SKM-1 treated with dmso at 0.1 percent for 144 hours (cell line): ENCODE measurements at regions not wholly inside any gene's neighbourhood (a gene's known extent, or its start where the extent isn't known, plus 50 kb on each side); places are given as distances from the start of the nearest gene placed in this dataset.
"Not testable (repeated sequence)": the region's sequence is repeated elsewhere in the genome, so short reads cannot be mapped to it uniquely, and the experiment has no call there.

Experiments used
- DNase-seq: peaks from one replicate; lab custom pipeline; 2025; ENCODE audit not compliant: unreplicated experiment; lab: John Stamatoyannopoulos, UW

- no peak for DNase-seq
These were observed 1004.5 kb downstream of the SOCS6 start for GRCh38 chr18:71293322-71293721.

GRCh38 chr18:71287268-71287667 is 998.4 kb downstream of the SOCS6 start:
- DNase-seq: no peak

- DNase-seq: peak; percentile 12
These were observed 963.6 kb downstream of the SOCS6 start for GRCh38 chr18:71252351-71252865.

- no peak for DNase-seq
These were observed 961.3 kb downstream of the SOCS6 start for GRCh38 chr18:71250191-71250590.

- DNase-seq: no peak
These were observed 960.9 kb downstream of the SOCS6 start for GRCh38 chr18:71249791-71250190.

GRCh38 chr18:71242981-71243380 is 954.1 kb downstream of the SOCS6 start:
- no peak for DNase-seq

- DNase-seq: no peak
These were observed 950.3 kb downstream of the SOCS6 start for GRCh38 chr18:71238974-71239624.

- no peak for DNase-seq
These were observed 948.8 kb downstream of the SOCS6 start for GRCh38 chr18:71237641-71238040.

GRCh38 chr18:71233177-71233576 is 944.3 kb downstream of the SOCS6 start:
- DNase-seq: no peak

- no peak for DNase-seq
These were observed 934.6 kb downstream of the SOCS6 start for GRCh38 chr18:71223486-71223885.

- no peak for DNase-seq
These were observed 932.6 kb downstream of the SOCS6 start for GRCh38 chr18:71221405-71221804.

GRCh38 chr18:71212739-71213138 is 923.9 kb downstream of the SOCS6 start:
- not testable (repeated sequence) for DNase-seq

- DNase-seq: no peak
These were observed 923.4 kb downstream of the SOCS6 start for GRCh38 chr18:71212222-71212621.

GRCh38 chr18:71209944-71210343 is 921.1 kb downstream of the SOCS6 start:
- no peak for DNase-seq

GRCh38 chr18:71194438-71194837 is 905.6 kb downstream of the SOCS6 start:
- DNase-seq: no peak

GRCh38 chr18:71189581-71189980 is 900.7 kb downstream of the SOCS6 start:
- DNase-seq: no peak

GRCh38 chr18:71168557-71169145 is 879.8 kb downstream of the SOCS6 start:
- no peak for DNase-seq

- DNase-seq: no peak
These were observed 847.6 kb downstream of the SOCS6 start for GRCh38 chr18:71136487-71136886.

- no peak for DNase-seq
These were observed 845.3 kb downstream of the SOCS6 start for GRCh38 chr18:71134122-71134521.

- no peak for DNase-seq
These were observed 843.1 kb downstream of the SOCS6 start for GRCh38 chr18:71131918-71132317.

- no peak for DNase-seq
These were observed 841.5 kb downstream of the SOCS6 start for GRCh38 chr18:71130351-71130750.

GRCh38 chr18:71125581-71125980 is 836.7 kb downstream of the SOCS6 start:
- DNase-seq: no peak

- no peak for DNase-seq
These were observed 827.7 kb downstream of the SOCS6 start for GRCh38 chr18:71116535-71116934.
